ENCODE measurements at regions not wholly inside any gene's neighbourhood (a gene's known extent, or its start where the extent isn't known, plus 50 kb on each side); places are given as distances from the start of the nearest gene placed in this dataset.

DNA sequence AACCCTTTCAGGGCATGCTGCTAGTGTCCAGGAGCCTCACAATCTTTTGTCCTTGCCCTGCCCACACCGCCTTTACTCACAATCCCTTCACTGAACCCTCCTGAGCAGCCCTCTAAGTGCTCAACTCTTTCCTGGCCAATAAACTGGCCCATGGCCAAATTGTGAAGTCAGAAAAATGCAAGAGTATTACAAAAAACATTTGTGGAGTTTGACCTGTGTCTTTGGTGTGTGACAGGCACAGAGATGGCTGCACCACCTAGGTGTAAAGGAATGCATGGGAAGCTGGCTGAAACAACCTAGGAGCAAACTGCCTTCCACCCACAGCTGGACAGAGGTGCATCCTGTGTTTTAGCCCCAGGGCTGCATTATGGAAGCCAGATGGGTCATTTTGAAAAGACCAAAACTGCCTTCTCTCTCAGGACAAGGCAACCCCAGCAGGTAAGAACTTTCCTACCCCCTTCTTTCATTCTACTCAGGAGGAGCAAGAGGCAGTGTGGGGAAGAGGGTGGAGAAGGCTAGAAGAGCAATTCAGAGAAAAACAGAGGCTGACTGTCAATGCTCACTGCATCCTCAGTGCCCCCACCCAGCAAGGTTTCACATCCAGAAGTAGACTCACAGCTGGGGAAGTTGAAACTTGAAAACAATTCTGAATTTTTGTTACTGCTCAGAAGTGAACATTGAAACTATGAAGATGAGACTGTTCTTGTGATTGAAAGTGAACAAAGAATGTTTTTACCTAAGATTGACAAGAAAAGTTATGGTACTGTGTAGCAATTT, 78.6 kb downstream of the TRIM42 start:
- CTCF ChIA-PET (ENCODE audit: low intra/inter-chr PET ratio, low total read pairs): no interaction called here
- intact Hi-C loops (cut with micrococcal nuclease; ENCODE audit: unreplicated experiment) (no loop called here), in situ Hi-C loops (cut with HindIII; ENCODE audit: extremely low pct_ligation_motif_present, low pct_unique_long_range_greater_than_20kb) (no loop called here)
- FAIRE-seq (no peak), DNase-seq (ENCODE audit: low spot score) (no peak), ATAC-seq (no peak)
- Histone ChIP-seq H3K79me2 (ENCODE audit: insufficient read depth, low read length) (no peaks in the 10 kb centered on the region), H3K36me3 (replicated peaks in 1 of 2; ENCODE audit: control insufficient read depth in 1 of 2, insufficient read depth in 2 of 2, low read length in 2 of 2) (no peaks in the 10 kb centered on the region), H3K9me3 (ENCODE audit: low read length) (no peaks in the 10 kb centered on the region), H3K4me1 (ENCODE audit: insufficient read depth, low read length) (no peaks in the 10 kb centered on the region), H3K4me2 (ENCODE audit: low read depth, low read length) (no peak overlapping the region), H3K9ac (ENCODE audit: insufficient read depth, low read depth, low read length) (no peak overlapping the region), H3K27ac (ENCODE audit: extremely low read length, insufficient read depth, low read length) (no peak overlapping the region), H3K27me3 (ENCODE audit: control insufficient read depth in 1 of 2, insufficient read depth in 2 of 2, low read length in 2 of 2) (no peaks in the 10 kb centered on the region), H3K4me3 (replicated peaks in 1 of 3; ENCODE audit: insufficient read depth in 1 of 3, low read depth in 2 of 3, low read length in 3 of 3) (no peak overlapping the region), H4K20me1 (ENCODE audit: insufficient read depth, low read length) (no peaks in the 10 kb centered on the region), H2AFZ (ENCODE audit: low read length) (no peak overlapping the region)
- POLR2A ChIA-PET: no interaction called here
- WGBS (ENCODE audit: low lambda C conversion rate): 0% methylated on average over 1 of the region's 1 CpG
- no TSS peak for BruUV-seq (replicated peaks)
- TF ChIP-seq SPEN (CRISPR knock-in tag; IDR thresholded peaks at IDR 0.05; ENCODE audit: low read depth) (no peak), KLF6 (CRISPR knock-in tag; IDR thresholded peaks at IDR 0.05) (no peak), THAP11 (CRISPR knock-in tag; IDR thresholded peaks at IDR 0.05) (no peak)
- TF ChIP-seq, protein P1, sequence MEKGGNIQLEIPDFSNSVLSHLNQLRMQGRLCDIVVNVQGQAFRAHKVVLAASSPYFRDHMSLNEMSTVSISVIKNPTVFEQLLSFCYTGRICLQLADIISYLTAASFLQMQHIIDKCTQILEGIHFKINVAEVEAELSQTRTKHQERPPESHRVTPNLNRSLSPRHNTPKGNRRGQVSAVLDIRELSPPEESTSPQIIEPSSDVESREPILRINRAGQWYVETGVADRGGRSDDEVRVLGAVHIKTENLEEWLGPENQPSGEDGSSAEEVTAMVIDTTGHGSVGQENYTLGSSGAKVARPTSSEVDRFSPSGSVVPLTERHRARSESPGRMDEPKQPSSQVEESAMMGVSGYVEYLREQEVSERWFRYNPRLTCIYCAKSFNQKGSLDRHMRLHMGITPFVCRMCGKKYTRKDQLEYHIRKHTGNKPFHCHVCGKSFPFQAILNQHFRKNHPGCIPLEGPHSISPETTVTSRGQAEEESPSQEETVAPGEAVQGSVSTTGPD (CRISPR knock-in tag; IDR thresholded peaks at IDR 0.05): no peak

DNA sequence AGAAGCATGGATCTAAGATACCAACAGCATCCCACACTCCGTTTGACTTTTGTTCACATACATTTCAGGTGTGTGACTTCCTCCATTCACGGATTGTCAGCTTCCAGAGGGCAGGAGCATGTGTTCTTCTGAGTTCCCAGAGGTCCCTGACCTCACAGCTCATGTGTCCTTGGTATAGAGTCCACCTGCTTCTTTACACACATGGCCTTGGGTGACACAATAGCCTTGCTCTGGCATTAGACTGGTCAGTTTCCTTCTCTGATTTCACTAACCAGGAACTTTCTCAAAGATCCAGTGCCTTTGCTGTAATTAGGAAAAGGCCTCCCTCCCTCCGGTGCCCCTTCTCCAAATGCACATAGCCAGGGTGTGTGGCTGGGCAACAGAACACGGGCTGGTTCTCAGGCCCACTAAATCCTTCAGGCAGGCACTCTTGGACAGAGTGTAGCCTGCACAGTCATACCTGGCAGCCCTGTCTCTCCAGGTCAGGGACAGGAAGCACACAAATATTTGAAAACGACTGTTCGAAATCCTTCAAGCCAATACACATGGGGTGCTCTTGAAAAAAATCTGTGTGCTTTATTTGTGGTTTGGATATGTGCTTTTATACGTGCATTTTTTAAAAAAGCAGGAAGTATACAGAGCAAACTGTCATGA, 81.1 kb downstream of the TRIM42 start:
- FAIRE-seq (no peak), ATAC-seq (no peak), DNase-seq (ENCODE audit: low spot score) (no peak)
- intact Hi-C loops (cut with micrococcal nuclease; ENCODE audit: unreplicated experiment): no loop called here
- no peak overlapping the region for H3K27ac ChIP-seq (ENCODE audit: extremely low read length, insufficient read depth, low read length)
- no peak overlapping the region for H3K4me2 ChIP-seq (ENCODE audit: low read depth, low read length)
- ChIA-PET CTCF (ENCODE audit: low intra/inter-chr PET ratio, low total read pairs) (no interaction called here), POLR2A (no interaction called here)
- H3K4me1 ChIP-seq (ENCODE audit: insufficient read depth, low read length): no peaks in the 10 kb centered on the region
- WGBS (ENCODE audit: low lambda C conversion rate): 7% methylated on average over 7 of the region's 7 CpGs
- no peaks in the 10 kb centered on the region for H3K36me3 ChIP-seq (replicated peaks in 1 of 2; ENCODE audit: control insufficient read depth in 1 of 2, insufficient read depth in 2 of 2, low read length in 2 of 2)
- no peaks in the 10 kb centered on the region for H4K20me1 ChIP-seq (ENCODE audit: insufficient read depth, low read length)
- H3K4me3 ChIP-seq (replicated peaks in 1 of 3; ENCODE audit: insufficient read depth in 1 of 3, low read depth in 2 of 3, low read length in 3 of 3): no peak overlapping the region
- no peaks in the 10 kb centered on the region for H3K27me3 ChIP-seq (ENCODE audit: control insufficient read depth in 1 of 2, insufficient read depth in 2 of 2, low read length in 2 of 2)
- in situ Hi-C loops (cut with HindIII; ENCODE audit: extremely low pct_ligation_motif_present, low pct_unique_long_range_greater_than_20kb): no loop called here
- BruUV-seq (replicated peaks): no TSS peak
- H3K79me2 ChIP-seq (ENCODE audit: insufficient read depth, low read length): no peaks in the 10 kb centered on the region
- no peaks in the 10 kb centered on the region for H3K9me3 ChIP-seq (ENCODE audit: low read length)
- no peak overlapping the region for H2AFZ ChIP-seq (ENCODE audit: low read length)
- no peak overlapping the region for H3K9ac ChIP-seq (ENCODE audit: insufficient read depth, low read depth, low read length)
- no peak for TF ChIP-seq KDM3A (CRISPR knock-in tag; IDR thresholded peaks at IDR 0.05; ENCODE audit: low read depth)
- TF ChIP-seq FLYWCH1 (CRISPR knock-in tag; IDR thresholded peaks at IDR 0.05): no peak
- no peak for TF ChIP-seq RFX3 (CRISPR knock-in tag; IDR thresholded peaks at IDR 0.05)
- TF ChIP-seq, protein P2, sequence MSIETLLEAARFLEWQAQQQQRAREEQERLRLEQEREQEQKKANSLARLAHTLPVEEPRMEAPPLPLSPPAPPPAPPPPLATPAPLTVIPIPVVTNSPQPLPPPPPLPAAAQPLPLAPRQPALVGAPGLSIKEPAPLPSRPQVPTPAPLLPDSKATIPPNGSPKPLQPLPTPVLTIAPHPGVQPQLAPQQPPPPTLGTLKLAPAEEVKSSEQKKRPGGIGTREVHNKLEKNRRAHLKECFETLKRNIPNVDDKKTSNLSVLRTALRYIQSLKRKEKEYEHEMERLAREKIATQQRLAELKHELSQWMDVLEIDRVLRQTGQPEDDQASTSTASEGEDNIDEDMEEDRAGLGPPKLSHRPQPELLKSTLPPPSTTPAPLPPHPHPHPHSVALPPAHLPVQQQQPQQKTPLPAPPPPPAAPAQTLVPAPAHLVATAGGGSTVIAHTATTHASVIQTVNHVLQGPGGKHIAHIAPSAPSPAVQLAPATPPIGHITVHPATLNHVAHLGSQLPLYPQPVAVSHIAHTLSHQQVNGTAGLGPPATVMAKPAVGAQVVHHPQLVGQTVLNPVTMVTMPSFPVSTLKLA (IDR thresholded peaks at IDR 0.05): no peak
- TF ChIP-seq ZNF350 (CRISPR knock-in tag; IDR thresholded peaks at IDR 0.05; ENCODE audit: borderline replicate concordance, low read depth): no peak
- no peak for TF ChIP-seq MYC (CRISPR knock-in tag; IDR thresholded peaks at IDR 0.05; ENCODE audit: borderline replicate concordance)
- TF ChIP-seq, protein P3, sequence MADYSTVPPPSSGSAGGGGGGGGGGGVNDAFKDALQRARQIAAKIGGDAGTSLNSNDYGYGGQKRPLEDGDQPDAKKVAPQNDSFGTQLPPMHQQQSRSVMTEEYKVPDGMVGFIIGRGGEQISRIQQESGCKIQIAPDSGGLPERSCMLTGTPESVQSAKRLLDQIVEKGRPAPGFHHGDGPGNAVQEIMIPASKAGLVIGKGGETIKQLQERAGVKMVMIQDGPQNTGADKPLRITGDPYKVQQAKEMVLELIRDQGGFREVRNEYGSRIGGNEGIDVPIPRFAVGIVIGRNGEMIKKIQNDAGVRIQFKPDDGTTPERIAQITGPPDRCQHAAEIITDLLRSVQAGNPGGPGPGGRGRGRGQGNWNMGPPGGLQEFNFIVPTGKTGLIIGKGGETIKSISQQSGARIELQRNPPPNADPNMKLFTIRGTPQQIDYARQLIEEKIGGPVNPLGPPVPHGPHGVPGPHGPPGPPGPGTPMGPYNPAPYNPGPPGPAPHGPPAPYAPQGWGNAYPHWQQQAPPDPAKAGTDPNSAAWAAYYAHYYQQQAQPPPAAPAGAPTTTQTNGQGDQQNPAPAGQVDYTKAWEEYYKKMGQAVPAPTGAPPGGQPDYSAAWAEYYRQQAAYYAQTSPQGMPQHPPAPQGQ (CRISPR knock-in tag; IDR thresholded peaks at IDR 0.05; ENCODE audit: borderline replicate concordance): no peak
- TF ChIP-seq, protein P4, sequence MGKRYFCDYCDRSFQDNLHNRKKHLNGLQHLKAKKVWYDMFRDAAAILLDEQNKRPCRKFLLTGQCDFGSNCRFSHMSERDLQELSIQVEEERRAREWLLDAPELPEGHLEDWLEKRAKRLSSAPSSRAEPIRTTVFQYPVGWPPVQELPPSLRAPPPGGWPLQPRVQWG (CRISPR knock-in tag; IDR thresholded peaks at IDR 0.05; ENCODE audit: borderline replicate concordance, low read depth): no peak
- no peak for TF ChIP-seq REL (CRISPR knock-in tag; conservative IDR thresholded peaks at IDR 0.05)
